WTC11 (cell line): ENCODE measurements at regions not wholly inside any gene's neighbourhood (a gene's known extent, or its start where the extent isn't known, plus 50 kb on each side); places are given as distances from the start of the nearest gene placed in this dataset.

Experiments
- ATF1 ChIP-seq: sonication (generic); formaldehyde crosslinking; IDR thresholded peaks from 2 replicates; pipeline ENCODE4 v1.8.1; 2023; ENCODE audit warnings: mild to moderate bottlenecking, moderate library complexity, missing genetic modification reagents
- CREB1 ChIP-seq: sonication (generic); formaldehyde crosslinking; IDR thresholded peaks from 2 replicates; pipeline ENCODE4 v1.8.0; 2023; ENCODE audit warnings: mild to moderate bottlenecking, missing genetic modification reagents
- JUN ChIP-seq: sonication (generic); formaldehyde crosslinking; IDR thresholded peaks from 2 replicates; pipeline ENCODE4 v1.8.0; 2023; ENCODE audit warnings: mild to moderate bottlenecking, missing genetic modification reagents
- SP1 ChIP-seq: sonication (generic); formaldehyde crosslinking; conservative IDR thresholded peaks from 2 replicates; pipeline ENCODE4 v1.8.1; 2022; ENCODE audit warnings: missing genetic modification reagents
- TF ChIP-seq, protein P1 (sequence below): fragments of 200-600 bp; IDR thresholded peaks from 2 replicates; pipeline ENCODE4 v1.8.0; 2022; ENCODE audit warnings: antibody characterized with exemption

DNA sequence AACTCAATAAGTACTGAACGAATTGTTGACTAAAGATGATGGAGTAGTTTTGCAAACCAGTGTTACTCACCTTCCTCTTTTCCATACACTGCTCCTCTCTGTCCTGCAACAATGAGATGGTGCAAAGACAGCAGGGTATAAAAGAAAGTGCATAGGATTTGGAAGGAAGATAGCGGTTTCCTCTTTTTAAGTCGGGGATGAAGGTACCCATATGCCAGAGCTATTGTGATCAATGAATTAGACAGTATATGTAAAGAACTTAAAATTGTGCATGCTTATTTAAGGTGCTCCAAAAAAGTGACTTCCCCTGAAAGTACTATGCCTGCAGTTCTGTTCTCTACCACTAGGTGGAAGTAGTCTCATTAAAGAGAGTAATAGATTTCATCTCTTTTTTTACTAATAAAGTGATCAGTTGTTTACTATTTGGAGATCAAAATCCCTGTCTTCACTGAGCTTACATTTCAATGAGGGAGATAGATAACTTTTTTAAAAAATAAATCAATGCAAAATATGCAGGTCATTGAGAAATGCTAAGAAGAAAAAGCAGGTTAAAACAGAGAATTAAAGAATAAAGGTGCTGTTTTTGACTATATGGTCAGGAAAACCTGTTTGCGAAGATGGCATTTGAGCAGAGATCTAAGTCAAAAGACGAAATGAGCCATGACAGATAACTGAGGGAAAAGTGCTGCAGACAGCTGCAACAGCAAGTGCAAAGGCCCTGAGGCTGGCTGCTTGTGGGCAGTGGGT lies 339.7 kb upstream of the SLC14A2 start:
- TF ChIP-seq, protein P1, sequence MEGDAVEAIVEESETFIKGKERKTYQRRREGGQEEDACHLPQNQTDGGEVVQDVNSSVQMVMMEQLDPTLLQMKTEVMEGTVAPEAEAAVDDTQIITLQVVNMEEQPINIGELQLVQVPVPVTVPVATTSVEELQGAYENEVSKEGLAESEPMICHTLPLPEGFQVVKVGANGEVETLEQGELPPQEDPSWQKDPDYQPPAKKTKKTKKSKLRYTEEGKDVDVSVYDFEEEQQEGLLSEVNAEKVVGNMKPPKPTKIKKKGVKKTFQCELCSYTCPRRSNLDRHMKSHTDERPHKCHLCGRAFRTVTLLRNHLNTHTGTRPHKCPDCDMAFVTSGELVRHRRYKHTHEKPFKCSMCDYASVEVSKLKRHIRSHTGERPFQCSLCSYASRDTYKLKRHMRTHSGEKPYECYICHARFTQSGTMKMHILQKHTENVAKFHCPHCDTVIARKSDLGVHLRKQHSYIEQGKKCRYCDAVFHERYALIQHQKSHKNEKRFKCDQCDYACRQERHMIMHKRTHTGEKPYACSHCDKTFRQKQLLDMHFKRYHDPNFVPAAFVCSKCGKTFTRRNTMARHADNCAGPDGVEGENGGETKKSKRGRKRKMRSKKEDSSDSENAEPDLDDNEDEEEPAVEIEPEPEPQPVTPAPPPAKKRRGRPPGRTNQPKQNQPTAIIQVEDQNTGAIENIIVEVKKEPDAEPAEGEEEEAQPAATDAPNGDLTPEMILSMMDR = peak; percentile 87
- no peak for TF ChIP-seq CREB1 (CRISPR knock-in tag)
- TF ChIP-seq JUN (CRISPR knock-in tag) = no peak
- no peak for TF ChIP-seq ATF1 (CRISPR knock-in tag)
- no peak for TF ChIP-seq SP1 (CRISPR knock-in tag)
